Pancreas (tissue), 10 donors: ENCODE measurements at regions not wholly inside any gene's neighbourhood (a gene's known extent, or its start where the extent isn't known, plus 50 kb on each side); places are given as distances from the start of the nearest gene placed in this dataset.

ENCODE experiments used
- ATAC-seq, 4 donors: fragments of 200-7000 bp; cut with Tn5 transposase; one replicate each; pipeline versions ENCODE4 v1.8.0 to v1.9.1; 2020; ENCODE audit warnings: mild to moderate bottlenecking in 4 of 4, moderate library complexity in 4 of 4
- DNase-seq, 6 donors: peaks; one replicate each; pipeline ENCODE4 v3.0.0-alpha.2; 2020
- FAIRE-seq: peaks from 2 replicates; lab custom pipeline; 2012; peaks lifted over from hg19 to GRCh38; lab: Jason Lieb, UNC
- H3K27ac ChIP-seq, 4 donors: fragments of 200-600 bp; sonication (generic); 1 replicate in 3 of 4; 2 replicates in 1 of 4; pipeline versions ENCODE4 v1.5.0 to v1.8.0; 2020
- H3K27me3 ChIP-seq, 4 donors: fragments of 200-600 bp; one replicate each; pipeline ENCODE4 v1.8.0; 2021
- H3K36me3 ChIP-seq, 3 donors: fragments of 200-600 bp; sonication (generic) in 1 of 3; one replicate each; pipeline versions ENCODE4 v1.5.0 to v1.8.0; 2020 to 2021
- H3K4me1 ChIP-seq, 3 donors: fragments of 200-600 bp; one replicate each; pipeline ENCODE4 v1.8.0; 2021
- H3K4me3 ChIP-seq, 4 donors: fragments of 200-600 bp; sonication (generic) in 2 of 4; one replicate each; pipeline versions ENCODE4 v1.5.0 to v1.8.0; 2020 to 2021
- H3K9me3 ChIP-seq, 4 donors: fragments of 200-600 bp; one replicate each; pipeline ENCODE4 v1.8.0; 2021
- WGBS, 2 donors: extraction: QIAGEN DNeasy Blood & Tissue Kit; methylation state at CpG; one replicate each; pipeline ENCODE4 v1.1.7; 2013; 5-methylcytosine and 5-hydroxymethylcytosine counted together
- intact Hi-C, 3 donors: fragments of 100-400 bp; cut with DNase I; formaldehyde crosslinking; loops; one replicate each; pipeline versions ENCODE4 v1.11.1 to v1.14.2; 2022
- TF ChIP-seq, protein P1 (sequence below), 4 donors: fragments of 200-600 bp; sonication (generic) in 3 of 4; IDR thresholded peaks; one replicate each; pipeline versions ENCODE4 v1.5.0 to v1.8.0; 2021; ENCODE audit warnings: antibody characterized with exemption in 4 of 4
- donor health status: healthy with polysubstance abuse.
- donor health status: DM: no; HTN: no; CAD: no; lungs with moderate emphysema.
- donor health status: DM: no; HTN: no; CAD: no.
- donor health status: control.
- donor health status: control.
- donor health status: Bipolar disorder and iron deficiency.
- donor health status: DM: yes; HTN: yes; CAD: no.
- donor health status: DM: no; HTN: no; CAD: no.
- donor health status: DM: no; HTN: no; CAD: no.
- donor health status: DM: yes; HTN: yes; CAD: no.

DNA sequence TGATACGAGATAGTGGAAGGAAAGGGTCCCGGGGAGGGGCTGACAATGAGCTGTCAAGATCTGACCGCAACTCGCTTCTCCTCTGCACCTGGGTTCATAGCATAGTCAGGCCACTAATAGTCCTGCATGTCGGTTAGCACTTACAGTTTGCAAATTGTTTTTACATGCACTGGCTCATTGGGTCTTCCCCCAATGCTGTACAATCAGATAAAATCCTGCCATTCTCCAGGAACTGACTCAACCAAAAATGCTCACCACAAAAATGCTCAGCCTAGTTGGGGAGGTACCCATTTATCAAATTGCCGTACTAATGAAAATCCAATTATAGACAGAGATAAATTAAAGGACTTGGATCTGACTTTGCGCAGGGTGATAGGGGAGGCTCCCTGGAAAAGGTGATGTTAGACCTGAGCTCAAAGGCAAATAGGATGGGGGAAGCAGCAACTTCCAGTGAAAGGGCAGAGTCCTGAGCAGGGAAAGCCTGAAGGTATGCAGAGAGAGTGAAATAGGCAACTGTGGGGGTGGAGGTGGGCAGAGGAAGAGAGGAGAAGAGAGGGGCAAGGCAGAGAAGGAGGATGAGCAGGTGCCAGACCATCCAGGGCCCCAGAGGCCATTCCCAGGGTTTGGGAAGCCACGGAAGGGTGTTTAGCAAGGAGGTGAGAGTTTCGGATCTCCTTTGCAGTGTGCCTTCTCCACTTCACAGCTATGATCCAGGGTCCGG is 326.1 kb upstream of the TSHZ3 start:
- Histone ChIP-seq H3K9me3 (no peaks in the 10 kb centered on the region), H3K4me1 (no peaks in the 10 kb centered on the region), H3K27me3 (no peaks in the 10 kb centered on the region), H3K27ac (no peak overlapping the region), H3K36me3 (no peaks in the 10 kb centered on the region), H3K4me3 (no peak overlapping the region)
- intact Hi-C loops = no loop called here
- FAIRE-seq (no peak), ATAC-seq (no peak), DNase-seq (no peak)
- WGBS, 2 donors = 46 to 56% methylated on average over 10 of the region's 10 CpGs
- TF ChIP-seq, protein P1, sequence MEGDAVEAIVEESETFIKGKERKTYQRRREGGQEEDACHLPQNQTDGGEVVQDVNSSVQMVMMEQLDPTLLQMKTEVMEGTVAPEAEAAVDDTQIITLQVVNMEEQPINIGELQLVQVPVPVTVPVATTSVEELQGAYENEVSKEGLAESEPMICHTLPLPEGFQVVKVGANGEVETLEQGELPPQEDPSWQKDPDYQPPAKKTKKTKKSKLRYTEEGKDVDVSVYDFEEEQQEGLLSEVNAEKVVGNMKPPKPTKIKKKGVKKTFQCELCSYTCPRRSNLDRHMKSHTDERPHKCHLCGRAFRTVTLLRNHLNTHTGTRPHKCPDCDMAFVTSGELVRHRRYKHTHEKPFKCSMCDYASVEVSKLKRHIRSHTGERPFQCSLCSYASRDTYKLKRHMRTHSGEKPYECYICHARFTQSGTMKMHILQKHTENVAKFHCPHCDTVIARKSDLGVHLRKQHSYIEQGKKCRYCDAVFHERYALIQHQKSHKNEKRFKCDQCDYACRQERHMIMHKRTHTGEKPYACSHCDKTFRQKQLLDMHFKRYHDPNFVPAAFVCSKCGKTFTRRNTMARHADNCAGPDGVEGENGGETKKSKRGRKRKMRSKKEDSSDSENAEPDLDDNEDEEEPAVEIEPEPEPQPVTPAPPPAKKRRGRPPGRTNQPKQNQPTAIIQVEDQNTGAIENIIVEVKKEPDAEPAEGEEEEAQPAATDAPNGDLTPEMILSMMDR (IDR thresholded peaks at IDR 0.05) = no peak

DNA sequence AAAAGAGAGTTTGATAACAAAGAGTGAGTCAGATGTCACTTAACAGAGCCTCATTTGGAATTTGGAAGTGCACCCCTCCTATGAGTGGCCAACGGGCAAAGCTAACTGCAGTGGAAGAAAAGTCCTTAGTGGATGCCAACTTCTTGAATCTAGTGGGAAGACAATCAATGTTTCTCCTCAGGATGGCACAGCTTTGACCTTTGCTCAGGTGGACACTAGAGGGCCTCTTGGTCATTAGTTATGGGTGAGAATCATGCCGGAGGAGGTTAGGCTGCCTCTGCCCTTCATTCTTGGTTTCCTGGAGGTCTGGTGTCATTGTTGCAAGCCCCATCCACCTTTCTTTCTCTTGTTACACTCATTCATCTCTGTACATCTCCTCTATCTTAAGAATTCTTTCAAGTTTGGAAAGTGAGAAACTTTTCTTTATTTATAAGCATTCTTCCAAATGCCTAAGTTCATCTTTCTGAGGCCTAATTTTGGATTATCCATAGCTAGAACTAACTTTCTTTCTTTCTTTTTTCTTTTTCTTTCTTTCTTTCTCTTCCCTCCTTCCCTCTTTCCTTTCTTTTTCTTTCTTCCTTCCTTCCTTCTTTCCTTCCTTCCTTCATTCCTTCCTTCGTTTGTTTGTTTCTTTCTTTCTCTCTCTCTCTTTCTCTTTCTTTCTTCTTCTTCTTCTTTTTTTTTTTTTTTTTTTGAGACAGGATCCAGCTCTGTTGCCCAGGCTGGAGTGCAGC is 327.2 kb upstream of the TSHZ3 start:
- no peaks in the 10 kb centered on the region for H3K27me3 ChIP-seq
- intact Hi-C loops = no loop called here
- no peak for DNase-seq
- H3K27ac ChIP-seq = no peak overlapping the region
- H3K4me3 ChIP-seq = no peak overlapping the region
- no peaks in the 10 kb centered on the region for H3K4me1 ChIP-seq
- no peaks in the 10 kb centered on the region for H3K36me3 ChIP-seq
- no peaks in the 10 kb centered on the region for H3K9me3 ChIP-seq
- no peak for FAIRE-seq
- WGBS, 2 donors = 38 to 44% methylated on average over 3 of the region's 3 CpGs
- no peak for ATAC-seq
- TF ChIP-seq, protein P1 (IDR thresholded peaks at IDR 0.05) = no peak

DNA sequence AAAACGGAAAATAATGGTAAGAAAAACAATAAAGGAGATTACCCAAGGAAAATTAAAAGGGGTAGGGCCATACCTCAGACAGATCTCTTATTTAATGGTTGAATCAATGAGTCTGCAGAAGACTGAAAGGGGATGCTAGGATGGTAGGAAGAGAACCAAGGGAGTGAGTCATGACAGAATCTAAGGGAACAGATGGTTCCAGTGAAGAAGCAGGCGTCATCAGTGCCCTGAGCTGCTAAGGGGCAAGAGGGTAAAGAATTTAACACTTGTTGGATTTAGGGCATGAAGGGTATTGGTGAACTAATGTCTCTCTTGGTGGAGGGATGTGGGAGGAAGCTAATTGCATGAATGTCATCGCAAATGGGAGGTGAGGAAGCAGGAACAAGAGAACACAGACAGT is 329.2 kb upstream of the TSHZ3 start:
- Histone ChIP-seq H3K27me3 (peaks cover 0 to 5% (median 0%) of the 10 kb centered on the region in 4 donors), H3K9me3 (no peaks in the 10 kb centered on the region), H3K4me3 (no peak overlapping the region), H3K4me1 (no peaks in the 10 kb centered on the region), H3K36me3 (no peaks in the 10 kb centered on the region), H3K27ac (no peak overlapping the region)
- DNase-seq = no peak
- WGBS, 2 donors = 38 to 46% methylated on average over 3 of the region's 3 CpGs
- ATAC-seq = no peak
- intact Hi-C loops = no loop called here
- TF ChIP-seq, protein P1 (IDR thresholded peaks at IDR 0.05) = no peak
- no peak for FAIRE-seq

DNA sequence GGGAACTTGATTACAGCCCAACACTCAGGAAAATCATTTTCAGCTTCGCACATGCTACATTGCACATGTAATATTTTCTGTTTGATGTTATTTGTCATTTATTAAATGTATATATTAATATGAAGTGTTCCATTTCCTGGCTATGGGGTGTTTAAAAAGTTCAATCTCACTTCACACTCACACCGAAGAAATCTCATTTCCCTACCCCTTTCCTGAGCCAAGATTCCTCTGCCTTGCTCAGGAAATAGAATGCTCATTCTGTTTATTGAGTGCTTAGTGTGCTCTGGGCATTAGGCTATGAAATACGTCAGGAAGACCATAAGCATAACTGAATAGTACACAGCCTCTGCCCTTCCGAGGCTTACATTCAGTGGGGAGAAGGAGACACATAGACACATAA is 331.9 kb upstream of the TSHZ3 start:
- H3K27me3 ChIP-seq = peaks cover 0 to 7% (median 0%) of the 10 kb centered on the region in 4 donors
- no peaks in the 10 kb centered on the region for H3K9me3 ChIP-seq
- H3K36me3 ChIP-seq = no peaks in the 10 kb centered on the region
- intact Hi-C loops = no loop called here
- no peak overlapping the region for H3K4me3 ChIP-seq
- 51 to 63% methylated on average over 4 of the region's 4 CpGs for WGBS, 2 donors
- no peaks in the 10 kb centered on the region for H3K4me1 ChIP-seq
- no peak for DNase-seq
- TF ChIP-seq, protein P1 (IDR thresholded peaks at IDR 0.05) = no peak
- no peak overlapping the region for H3K27ac ChIP-seq
- ATAC-seq = no peak
- FAIRE-seq = no peak
